Thymus (tissue), 11 donors: ENCODE measurements at regions not wholly inside any gene's neighbourhood (a gene's known extent, or its start where the extent isn't known, plus 50 kb on each side); places are given as distances from the start of the nearest gene placed in this dataset.
"Not testable (repeated sequence)": the region's sequence is repeated elsewhere in the genome, so short reads cannot be mapped to it uniquely, and the experiment has no call there.

Experiments
- DNase-seq, 9 donors: peaks; one replicate each; pipeline ENCODE4 v3.0.0-alpha.2; 2013; ENCODE audit warnings: low spot score in 9 of 9, low read depth in 6 of 9, missing footprints in 1 of 9
- H3K27ac ChIP-seq, 2 donors: one replicate each; pipeline ENCODE4 v1.5.1; 2013; ENCODE audit warnings: control low read depth in 1 of 2, low read depth in 1 of 2, low read length in 1 of 2, mild to moderate bottlenecking in 1 of 2, moderate library complexity in 1 of 2
- H3K27me3 ChIP-seq, 2 donors: one replicate each; pipeline ENCODE4 v1.5.1; 2013; ENCODE audit warnings: low read length in 1 of 2; ENCODE audit not compliant: control insufficient read depth in 2 of 2, insufficient read depth in 1 of 2
- H3K36me3 ChIP-seq, 2 donors: one replicate each; pipeline ENCODE4 v1.5.1; 2013; ENCODE audit warnings: low read length in 1 of 2, mild to moderate bottlenecking in 1 of 2, moderate library complexity in 1 of 2; ENCODE audit not compliant: control insufficient read depth in 2 of 2, insufficient read depth in 2 of 2
- H3K4me1 ChIP-seq, 2 donors: one replicate each; pipeline ENCODE4 v1.5.1; 2013; ENCODE audit warnings: low read length in 2 of 2; ENCODE audit not compliant: control insufficient read depth in 2 of 2, insufficient read depth in 2 of 2
- H3K4me3 ChIP-seq, 2 donors: one replicate each; pipeline ENCODE4 v1.5.1; 2013; ENCODE audit warnings: low read length in 2 of 2, control low read depth in 1 of 2, mild to moderate bottlenecking in 1 of 2
- H3K9me3 ChIP-seq, 2 donors: one replicate each; pipeline ENCODE4 v1.5.1; 2013; ENCODE audit warnings: low read length in 1 of 2, mild to moderate bottlenecking in 1 of 2; ENCODE audit not compliant: control insufficient read depth in 2 of 2, insufficient read depth in 1 of 2
- WGBS: extraction: QIAGEN DNeasy Blood & Tissue Kit; methylation state at CpG from one replicate; pipeline ENCODE4 v1.1.7; 2013; 5-methylcytosine and 5-hydroxymethylcytosine counted together
- donor health status: healthy.

- no peak overlapping the region for H3K27ac ChIP-seq
- H3K4me3 ChIP-seq = no peak overlapping the region
- H3K27me3 ChIP-seq = no peaks in the 10 kb centered on the region
- WGBS = 95% methylated on average over 2 of the region's 2 CpGs
- no peak for DNase-seq
- H3K4me1 ChIP-seq = no peaks in the 10 kb centered on the region
- peaks cover 0 to under 1% of the 10 kb centered on the region in 2 donors for H3K9me3 ChIP-seq
- no peaks in the 10 kb centered on the region for H3K36me3 ChIP-seq
These were observed 1083.2 kb downstream of the SOCS6 start for GRCh38 chr18:71371951-71372605.

- peaks cover 0 to 3% of the 10 kb centered on the region in 2 donors for H3K9me3 ChIP-seq
- no peak overlapping the region for H3K4me3 ChIP-seq
- H3K27ac ChIP-seq = no peak overlapping the region
- H3K4me1 ChIP-seq = no peaks in the 10 kb centered on the region
- H3K36me3 ChIP-seq = no peaks in the 10 kb centered on the region
- no peaks in the 10 kb centered on the region for H3K27me3 ChIP-seq
- no peak for DNase-seq
- WGBS = 80% methylated on average over 7 of the region's 7 CpGs
These were observed 1082.0 kb downstream of the SOCS6 start for GRCh38 chr18:71370671-71371445.

GRCh38 chr18:71370095-71370494, 1081.2 kb downstream of the SOCS6 start:
- no peaks in the 10 kb centered on the region for H3K4me1 ChIP-seq
- no peak overlapping the region for H3K4me3 ChIP-seq
- peaks cover 0 to 3% of the 10 kb centered on the region in 2 donors for H3K9me3 ChIP-seq
- no peaks in the 10 kb centered on the region for H3K27me3 ChIP-seq
- WGBS = 97% methylated on average over 2 of the region's 2 CpGs
- no peak overlapping the region for H3K27ac ChIP-seq
- no peaks in the 10 kb centered on the region for H3K36me3 ChIP-seq
- no peak for DNase-seq

GRCh38 chr18:71362140-71362539, 1073.3 kb downstream of the SOCS6 start:
- Histone ChIP-seq H3K27ac (no peak overlapping the region), H3K9me3 (peaks cover 0 to 2% of the 10 kb centered on the region in 2 donors), H3K27me3 (no peaks in the 10 kb centered on the region), H3K4me3 (no peak overlapping the region), H3K36me3 (no peaks in the 10 kb centered on the region), H3K4me1 (no peaks in the 10 kb centered on the region)
- DNase-seq = no peak
- 96% methylated on average over 4 of the region's 4 CpGs for WGBS

GRCh38 chr18:71355599-71355998, 1066.8 kb downstream of the SOCS6 start:
- not testable (repeated sequence) for H3K27ac ChIP-seq, H3K4me3 ChIP-seq, H3K4me1 ChIP-seq, DNase-seq, H3K27me3 ChIP-seq, H3K36me3 ChIP-seq, H3K9me3 ChIP-seq
- WGBS = 100% methylated on average over 3 of the region's 3 CpGs

- H3K9me3 ChIP-seq = no peaks in the 10 kb centered on the region
- H3K4me3 ChIP-seq = no peak overlapping the region
- H3K36me3 ChIP-seq = no peaks in the 10 kb centered on the region
- no peak overlapping the region for H3K27ac ChIP-seq
- no peak for DNase-seq
- no peaks in the 10 kb centered on the region for H3K4me1 ChIP-seq
- 91% methylated on average over 1 of the region's 1 CpG for WGBS
- H3K27me3 ChIP-seq = no peaks in the 10 kb centered on the region
These were observed 1063.8 kb downstream of the SOCS6 start for GRCh38 chr18:71352618-71353017.

- H3K27me3 ChIP-seq = no peaks in the 10 kb centered on the region
- 65% methylated on average over 6 of the region's 6 CpGs for WGBS
These were observed 1047.8 kb downstream of the SOCS6 start for GRCh38 chr18:71336576-71337210.

GRCh38 chr18:71329563-71329962, 1040.7 kb downstream of the SOCS6 start:
- Histone ChIP-seq H3K9me3 (no peaks in the 10 kb centered on the region), H3K36me3 (no peaks in the 10 kb centered on the region), H3K4me3 (no peak overlapping the region), H3K27ac (no peak overlapping the region), H3K4me1 (no peaks in the 10 kb centered on the region), H3K27me3 (no peaks in the 10 kb centered on the region)
- WGBS = 94% methylated on average over 2 of the region's 2 CpGs
- no peak for DNase-seq

More at GRCh38 chr18:71336576-71337210, 1047.8 kb downstream of the SOCS6 start:
- Histone ChIP-seq H3K36me3 (no peaks in the 10 kb centered on the region), H3K27ac (no peak overlapping the region), H3K4me1 (no peaks in the 10 kb centered on the region), H3K4me3 (no peak overlapping the region), H3K9me3 (no peaks in the 10 kb centered on the region)
- no peak for DNase-seq

- Histone ChIP-seq H3K27me3 (no peaks in the 10 kb centered on the region), H3K9me3 (no peaks in the 10 kb centered on the region), H3K36me3 (no peaks in the 10 kb centered on the region), H3K4me3 (no peak overlapping the region), H3K4me1 (no peaks in the 10 kb centered on the region), H3K27ac (no peak overlapping the region)
- 93% methylated on average over 3 of the region's 3 CpGs for WGBS
- DNase-seq = no peak
These were observed 1040.3 kb downstream of the SOCS6 start for GRCh38 chr18:71329114-71329513.
